K562 (cell line): ENCODE measurements at regions not wholly inside any gene's neighbourhood (a gene's known extent, or its start where the extent isn't known, plus 50 kb on each side); places are given as distances from the start of the nearest gene placed in this dataset.
"Not testable (repeated sequence)": the region's sequence is repeated elsewhere in the genome, so short reads cannot be mapped to it uniquely, and the experiment has no call there.

Source experiments
- ATAC-seq: fragments of 200-7000 bp; cut with Tn5 transposase; 3 replicates; pipeline ENCODE4 v1.9.1; 2020; ENCODE audit warnings: moderate library complexity
- BruUV-seq: library from RNA; stranded (reverse); fragments of 400-500 nt; replicated peaks from 2 replicates; lab custom pipeline; 2021; lab: Mats Ljungman, UMichigan
- CTCF ChIA-PET: fragments of 300-600 bp; formaldehyde crosslinking; extraction: SDS; loops from one replicate; lab custom pipeline; 2021; ENCODE audit warnings: low intra/inter-chr PET ratio; lab: Yijun Ruan, JAX
- POLR2A ChIA-PET: fragments of 300-600, 350-650 bp; sonication (Branson Sonifier 250); formaldehyde crosslinking; extraction: SDS; loops from one replicate; lab custom pipeline; 2021; ENCODE audit warnings: antibody characterized with exemption, inconsistent platforms; lab: Yijun Ruan, JAX
- DNase-seq, 4 experiments: peaks; one replicate each; pipeline versions ENCODE4 v3.0.0 to v3.0.0-alpha.2; 2011 to 2018; ENCODE audit warnings: low spot score in 3 of 4, mixed read lengths in 3 of 4; ENCODE audit errors: extremely low read depth in 1 of 4
- FAIRE-seq: peaks from 2 replicates; lab custom pipeline; 2011; peaks lifted over from hg19 to GRCh38; lab: Jason Lieb, UNC
- H2AFZ ChIP-seq: 2 replicates; pipeline ENCODE4 v1.6.0; 2011; ENCODE audit warnings: low read depth, low read length, control low read depth, inconsistent platforms
- H3K27ac ChIP-seq: fragments of 200-600 bp; 3 replicates; pipeline ENCODE4 v1.8.0; 2011; ENCODE audit warnings: low read depth, mild to moderate bottlenecking, control low read depth, inconsistent platforms, low read length, moderate library complexity, mixed read lengths; ENCODE audit errors: extremely low read depth
- H3K27me3 ChIP-seq, 2 experiments: fragments of 300-600 bp in 1 of 2; 2 replicates in 1 of 2; 3 replicates in 1 of 2; pipeline versions ENCODE4 v1.6.0 to v1.8.0; 2011; ENCODE audit warnings: inconsistent platforms in 2 of 2, low read length in 2 of 2, mild to moderate bottlenecking in 1 of 2, mixed read lengths in 1 of 2, moderate library complexity in 1 of 2; ENCODE audit not compliant: control insufficient read depth in 2 of 2, insufficient read depth in 2 of 2
- H3K36me3 ChIP-seq: fragments of 300-600 bp; 3 replicates; pipeline ENCODE4 v1.8.0; 2011; ENCODE audit warnings: mild to moderate bottlenecking, low read length, inconsistent platforms; ENCODE audit not compliant: control insufficient read depth, insufficient read depth
- H3K4me1 ChIP-seq, 2 experiments: fragments of 200-600 bp in 1 of 2; replicated peaks in 1 of 2; 2 replicates in 1 of 2; 3 replicates in 1 of 2; pipeline versions ENCODE4 v1.5.1 to v1.8.0; 2011; ENCODE audit warnings: inconsistent platforms in 2 of 2, low read length in 2 of 2, mild to moderate bottlenecking in 1 of 2, mixed read lengths in 1 of 2, moderate library complexity in 1 of 2; ENCODE audit not compliant: control insufficient read depth in 2 of 2, insufficient read depth in 2 of 2
- H3K4me2 ChIP-seq: 2 replicates; pipeline ENCODE4 v1.6.1; 2011; ENCODE audit warnings: low read length, control low read depth, inconsistent platforms, mixed read lengths; ENCODE audit not compliant: insufficient read depth
- H3K4me3 ChIP-seq: fragments of 200-600 bp; sonication (generic), shearing (Covaris generic); 2 replicates; pipeline ENCODE4 v1.5.1; 2016; ENCODE audit warnings: control low read depth, inconsistent platforms
- H3K79me2 ChIP-seq: fragments of 200-600 bp; 3 replicates; pipeline ENCODE4 v1.8.0; 2011; ENCODE audit warnings: low read length, inconsistent platforms; ENCODE audit not compliant: control insufficient read depth, insufficient read depth
- H3K9ac ChIP-seq, 2 experiments: 2 replicates each; pipeline versions ENCODE4 v1.6.0 to v1.6.1; 2011; ENCODE audit warnings: low read depth in 2 of 2, low read length in 2 of 2, control low read depth in 1 of 2, inconsistent platforms in 1 of 2, mild to moderate bottlenecking in 1 of 2, mixed read lengths in 1 of 2; ENCODE audit not compliant: insufficient read depth in 1 of 2
- H3K9me1 ChIP-seq: one replicate; pipeline ENCODE4 v1.6.0; 2011; ENCODE audit warnings: inconsistent platforms, mild to moderate bottlenecking, low read length, moderate library complexity; ENCODE audit not compliant: control insufficient read depth, insufficient read depth
- H3K9me3 ChIP-seq: replicated peaks from 2 replicates; pipeline ENCODE4 v1.5.1; 2011; ENCODE audit warnings: low read depth, low read length, inconsistent platforms; ENCODE audit not compliant: control insufficient read depth, insufficient read depth
- H4K20me1 ChIP-seq: replicated peaks from 2 replicates; pipeline ENCODE4 v1.6.1; 2011; ENCODE audit warnings: low read length, inconsistent platforms, mixed read lengths; ENCODE audit not compliant: control insufficient read depth, insufficient read depth
- WGBS: fragments of 100-300 bp; shearing (Covaris generic); methylation state at CpG from one replicate; pipeline ENCODE4 v1.1.6; 2016; ENCODE audit warnings: low coverage, mixed read lengths; ENCODE audit not compliant: insufficient coverage; ENCODE audit errors: missing lambda C conversion rate; 5-methylcytosine and 5-hydroxymethylcytosine counted together
- in situ Hi-C: fragments of 300-500 bp; cut with MboI; formaldehyde crosslinking; loops from 4 replicates; pipeline ENCODE4 v1.15.0; 2018; ENCODE audit warnings: inconsistent platforms, mixed read lengths
- intact Hi-C: fragments of 100-400 bp; cut with micrococcal nuclease; formaldehyde crosslinking; loops from 2 replicates; pipeline ENCODE4 v1.14.2; 2022

- POLR2A ChIA-PET: interaction anchor here (0.7 kb wide), 1 partner anchor 35 kb away, joined by 4 read pairs; no protein-coding TSS in a partner anchor
- H3K4me3 ChIP-seq, H3K9ac ChIP-seq, ATAC-seq, H4K20me1 ChIP-seq, H3K79me2 ChIP-seq, H3K9me3 ChIP-seq, H3K27ac ChIP-seq, H3K4me1 ChIP-seq, BruUV-seq, H2AFZ ChIP-seq, H3K4me2 ChIP-seq, in situ Hi-C loops, H3K9me1 ChIP-seq, FAIRE-seq, DNase-seq, H3K36me3 ChIP-seq: not testable (repeated sequence)
- peaks cover 3 to 20% of the 10 kb centered on the region in 2 experiments; a peak in 2 of 5 replicates for H3K27me3 ChIP-seq
- 14% methylated on average over 2 of the region's 2 CpGs for WGBS
- intact Hi-C loops: loop anchor here (2.0 kb wide), 1 partner anchor 327 kb away; no protein-coding TSS in a partner anchor
- CTCF ChIA-PET: interaction anchor here (0.7 kb wide), 1 partner anchor 519 kb away, joined by 3 read pairs; no protein-coding TSS in a partner anchor
Measured at GRCh38 chr15:30802001-30802400, 101.7 kb upstream of the FAN1 start.

- POLR2A ChIA-PET, H3K4me1 ChIP-seq, FAIRE-seq, H3K4me2 ChIP-seq, H3K27ac ChIP-seq, H2AFZ ChIP-seq, H3K79me2 ChIP-seq, H3K9me1 ChIP-seq, BruUV-seq, H3K36me3 ChIP-seq, H3K9me3 ChIP-seq, H3K9ac ChIP-seq, H3K27me3 ChIP-seq, H4K20me1 ChIP-seq, in situ Hi-C loops, ATAC-seq, H3K4me3 ChIP-seq, DNase-seq: not testable (repeated sequence)
- intact Hi-C loops: loop anchor here (2.0 kb wide), 1 partner anchor 325 kb away; no protein-coding TSS in a partner anchor
- CTCF ChIA-PET: interaction anchor here (0.6 kb wide), 1 partner anchor 319 kb away, joined by 3 read pairs; no protein-coding TSS in a partner anchor
- WGBS: 27% methylated on average over 4 of the region's 15 CpGs
Measured at GRCh38 chr15:30803703-30804102, 100.0 kb upstream of the FAN1 start.
